GM19240 (cell line): ENCODE measurements at regions not wholly inside any gene's neighbourhood (a gene's known extent, or its start where the extent isn't known, plus 50 kb on each side); places are given as distances from the start of the nearest gene placed in this dataset.

Source experiments
- DNase-seq: peaks from one replicate; pipeline ENCODE4 v3.0.0; 2011; ENCODE audit warnings: low spot score; ENCODE audit not compliant: insufficient read length

DNA sequence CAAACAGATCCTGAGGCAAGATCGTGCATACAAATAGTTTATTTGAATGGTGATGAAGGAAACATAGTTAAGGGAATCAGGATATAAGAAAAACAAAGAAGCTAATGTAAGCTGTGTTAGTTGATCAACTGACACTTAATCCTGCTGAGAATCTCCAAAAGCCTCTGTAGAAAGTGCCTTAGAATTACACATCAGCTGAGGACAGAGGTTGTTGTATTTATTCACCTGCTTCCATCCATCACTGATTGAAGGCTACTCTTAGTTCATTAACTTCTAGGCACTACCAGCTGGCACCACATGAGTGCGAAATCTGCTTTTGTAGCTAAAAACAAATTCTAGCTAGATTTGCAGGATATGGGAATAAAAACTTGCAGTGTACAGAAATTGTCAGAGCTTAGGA is 1082.0 kb upstream of the CNTN5 start:
- no peak for DNase-seq

DNA sequence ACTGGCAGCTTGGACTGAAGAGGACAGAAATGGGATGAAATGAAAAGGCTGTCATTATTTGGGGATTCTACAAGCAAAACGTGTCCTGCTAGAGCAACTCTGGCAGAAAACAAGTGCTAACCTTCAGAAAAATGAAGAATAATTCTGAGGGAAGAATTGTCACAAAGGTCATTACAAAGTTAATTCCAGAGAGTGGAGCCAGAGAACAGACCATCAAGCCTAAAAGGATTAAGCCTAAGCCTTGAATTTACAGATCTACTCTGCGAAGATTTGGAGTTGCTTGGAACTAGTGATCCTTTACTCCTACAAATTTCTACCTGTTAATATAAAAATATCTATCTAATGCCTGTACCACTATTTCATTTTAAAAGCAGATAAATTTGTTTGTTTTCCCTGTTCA is 1077.3 kb upstream of the CNTN5 start:
- no peak for DNase-seq

DNA sequence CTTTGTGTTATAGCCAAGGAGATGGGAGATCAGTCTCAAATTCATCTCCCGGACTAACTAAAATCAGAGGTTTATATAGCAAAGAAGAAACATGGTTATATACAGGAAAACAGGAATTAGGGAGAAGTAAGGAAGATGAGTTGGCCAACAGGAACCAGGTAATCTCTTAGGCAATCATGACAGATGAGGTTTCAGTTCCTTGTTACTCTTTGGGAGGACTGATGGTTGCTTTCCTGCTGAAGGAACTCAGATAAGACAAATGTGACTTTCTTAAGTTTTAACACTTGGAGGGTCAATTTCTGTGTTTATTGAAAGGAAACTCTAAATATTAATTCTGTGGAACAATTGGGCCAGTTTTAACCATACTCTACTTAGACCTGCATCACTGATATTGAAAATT is 1072.0 kb upstream of the CNTN5 start:
- DNase-seq: no peak

DNA sequence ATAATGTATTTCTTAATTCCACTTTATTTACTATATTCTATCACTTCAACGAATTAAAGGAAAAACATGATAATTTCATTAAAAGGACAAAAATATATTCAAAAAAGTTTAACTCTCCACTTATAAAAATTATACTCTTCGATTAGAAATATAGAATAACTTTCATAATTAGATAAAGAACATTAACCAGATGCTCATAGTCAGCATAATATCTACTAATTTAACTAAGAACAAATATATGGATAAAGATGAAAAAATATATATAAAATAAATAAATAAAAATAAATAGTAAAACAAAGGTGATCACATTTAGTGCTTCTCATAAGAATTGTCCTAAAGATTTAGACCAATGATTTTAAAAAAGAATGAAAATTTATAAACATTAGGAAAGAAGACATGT is 1065.2 kb upstream of the CNTN5 start:
- DNase-seq: no peak

DNA sequence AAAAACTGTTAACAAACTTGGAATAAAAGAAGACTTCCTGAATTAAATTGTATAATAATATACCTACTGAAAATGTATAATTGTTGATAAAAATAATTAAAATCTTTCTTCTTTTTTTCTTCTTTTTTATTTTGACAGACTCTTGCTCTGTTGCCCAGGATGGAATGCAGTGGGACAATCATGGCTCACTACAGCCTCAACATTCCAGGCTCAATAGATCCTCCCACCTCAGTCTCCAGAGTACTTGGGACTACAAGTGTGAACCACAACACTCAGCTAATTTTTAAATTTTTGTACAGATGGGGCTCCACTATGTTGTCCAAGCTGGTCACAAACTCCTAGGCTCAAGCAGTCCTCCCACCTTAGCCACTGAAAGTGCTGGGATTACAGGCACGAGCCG is 1063.8 kb upstream of the CNTN5 start:
- DNase-seq: no peak

GRCh38 chr11:97961431-97961830 is 1059.3 kb upstream of the CNTN5 start:
- DNase-seq: no peak

- DNase-seq: no peak
Measured at GRCh38 chr11:97962758-97963157, 1058.0 kb upstream of the CNTN5 start.

DNA sequence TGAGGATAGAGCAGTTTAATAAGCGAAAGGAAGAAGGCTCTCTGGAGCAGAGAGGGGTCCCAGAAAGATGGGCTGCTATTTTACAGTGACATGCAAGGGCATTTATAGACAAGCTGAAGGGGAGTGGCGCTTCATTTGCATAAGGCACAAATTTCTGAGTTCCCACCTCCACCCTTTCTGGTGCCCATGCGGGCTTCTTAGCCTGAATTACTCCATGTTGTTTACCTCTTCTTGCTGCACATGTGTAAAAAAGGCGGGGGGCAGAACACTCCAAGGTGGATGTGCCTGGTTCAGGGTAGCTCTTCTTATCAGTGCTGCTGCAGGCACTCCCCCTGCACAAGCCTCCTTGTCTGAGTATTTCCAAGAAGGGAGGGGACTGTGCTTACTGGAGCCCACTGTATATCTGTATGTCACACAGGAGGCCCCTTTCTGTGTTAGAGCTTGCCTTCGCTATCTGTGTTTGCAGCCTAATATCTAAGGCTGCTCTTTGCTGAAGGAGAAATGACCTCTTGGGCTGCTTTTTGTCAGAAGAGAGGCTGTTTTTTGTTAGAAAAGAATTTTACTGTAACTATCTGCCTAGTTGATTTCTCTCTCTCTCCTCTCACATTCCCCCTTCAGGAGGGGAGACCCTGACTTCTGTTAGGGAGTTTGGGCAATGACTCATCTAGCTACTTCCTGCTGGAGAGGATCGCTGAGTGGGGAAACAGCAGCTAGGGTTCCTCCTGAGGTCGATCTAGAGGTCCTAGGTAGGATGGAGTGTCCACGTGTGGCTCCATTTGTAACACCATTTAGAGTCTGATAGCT is 1057.0 kb upstream of the CNTN5 start:
- no peak for DNase-seq

GRCh38 chr11:97964332-97965004 is 1056.3 kb upstream of the CNTN5 start:
- DNase-seq: no peak

DNA sequence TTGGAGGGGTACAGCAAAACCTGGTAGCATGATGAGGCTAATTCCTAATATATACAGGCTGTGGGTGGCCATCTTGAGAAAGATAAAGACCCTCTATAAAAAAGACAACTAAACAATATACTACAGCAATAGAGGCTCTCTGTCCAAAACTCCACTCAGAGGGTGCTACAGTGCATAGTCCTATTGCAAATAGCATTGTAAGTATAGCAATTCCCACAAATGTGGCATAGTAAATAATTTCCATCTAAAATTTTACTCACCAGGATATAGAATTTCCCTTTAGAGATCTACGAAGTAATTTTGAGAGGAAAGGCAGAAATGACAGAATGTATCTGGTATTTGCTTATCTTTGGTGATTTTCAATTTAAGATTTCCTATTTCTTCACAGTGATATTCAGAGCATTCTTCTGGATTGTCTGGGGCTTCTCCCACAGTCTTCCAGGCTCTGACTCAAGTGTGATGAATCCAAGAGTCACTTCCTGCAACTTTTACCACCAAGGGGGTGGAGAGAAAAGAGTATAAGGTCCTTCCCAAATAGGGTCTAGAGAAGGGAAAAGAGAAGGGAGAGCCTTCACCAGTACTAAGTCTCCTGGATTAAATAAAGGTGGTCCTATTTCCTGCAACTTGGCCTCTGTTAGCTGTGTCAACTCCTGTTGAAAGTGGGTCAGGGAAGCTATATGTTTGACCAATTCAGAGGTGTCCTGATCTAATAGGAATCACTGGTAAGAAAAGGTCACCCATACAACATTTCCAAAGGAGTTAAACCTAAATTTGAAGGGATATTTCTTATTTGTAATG is 1054.7 kb upstream of the CNTN5 start:
- DNase-seq: no peak

- DNase-seq: no peak
Measured at GRCh38 chr11:97966901-97967300, 1053.8 kb upstream of the CNTN5 start.

- no peak for DNase-seq
Measured at GRCh38 chr11:97968071-97968470, 1052.7 kb upstream of the CNTN5 start.

DNA sequence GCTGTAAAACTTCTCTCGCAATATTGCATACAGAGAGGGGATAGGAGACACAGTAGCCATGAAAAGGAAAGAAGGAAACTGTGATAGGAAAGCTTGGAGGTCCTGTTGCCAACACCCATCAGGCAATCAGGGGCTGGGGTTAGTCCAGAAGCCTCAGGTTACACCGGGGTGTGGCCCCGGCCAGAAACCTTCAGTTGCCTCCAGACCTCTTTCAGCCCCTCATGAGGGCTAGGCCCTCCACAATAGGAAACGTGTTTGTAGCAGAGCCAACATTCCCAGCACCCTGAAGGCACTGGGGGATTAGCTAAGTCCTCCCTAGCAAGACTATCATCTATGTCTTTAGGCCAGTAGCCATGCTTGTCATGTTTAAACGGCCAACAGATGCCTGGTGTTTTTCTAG is 1048.0 kb upstream of the CNTN5 start:
- DNase-seq: no peak

GRCh38 chr11:97973352-97973857 is 1047.3 kb upstream of the CNTN5 start:
- DNase-seq: no peak

GRCh38 chr11:97974798-97975498 is 1045.8 kb upstream of the CNTN5 start:
- no peak for DNase-seq

- DNase-seq: no peak
Measured at GRCh38 chr11:97977726-97978125, 1043.0 kb upstream of the CNTN5 start.

DNA sequence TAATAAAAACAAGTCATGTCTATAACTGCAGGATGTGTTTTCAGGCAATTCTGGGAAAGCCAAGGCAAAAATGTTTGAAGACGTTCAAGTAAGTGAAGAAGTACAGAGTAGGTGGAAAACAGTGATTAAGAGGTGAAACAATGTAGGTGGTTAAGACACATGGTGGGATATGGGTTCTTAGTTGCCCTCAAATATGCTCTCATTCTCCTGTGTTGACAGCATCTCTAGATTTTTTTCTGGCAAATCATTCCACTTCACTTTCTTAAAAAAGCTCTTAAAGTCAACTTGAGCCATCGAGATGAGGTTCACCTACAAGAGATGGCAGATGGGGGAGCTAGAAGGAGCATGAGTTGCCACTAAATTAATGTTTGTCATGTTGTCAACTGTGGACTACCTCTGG is 1041.0 kb upstream of the CNTN5 start:
- no peak for DNase-seq

- DNase-seq: no peak
Measured at GRCh38 chr11:97982512-97982911, 1038.2 kb upstream of the CNTN5 start.

GRCh38 chr11:97989121-97989520 is 1031.6 kb upstream of the CNTN5 start:
- DNase-seq: no peak

DNA sequence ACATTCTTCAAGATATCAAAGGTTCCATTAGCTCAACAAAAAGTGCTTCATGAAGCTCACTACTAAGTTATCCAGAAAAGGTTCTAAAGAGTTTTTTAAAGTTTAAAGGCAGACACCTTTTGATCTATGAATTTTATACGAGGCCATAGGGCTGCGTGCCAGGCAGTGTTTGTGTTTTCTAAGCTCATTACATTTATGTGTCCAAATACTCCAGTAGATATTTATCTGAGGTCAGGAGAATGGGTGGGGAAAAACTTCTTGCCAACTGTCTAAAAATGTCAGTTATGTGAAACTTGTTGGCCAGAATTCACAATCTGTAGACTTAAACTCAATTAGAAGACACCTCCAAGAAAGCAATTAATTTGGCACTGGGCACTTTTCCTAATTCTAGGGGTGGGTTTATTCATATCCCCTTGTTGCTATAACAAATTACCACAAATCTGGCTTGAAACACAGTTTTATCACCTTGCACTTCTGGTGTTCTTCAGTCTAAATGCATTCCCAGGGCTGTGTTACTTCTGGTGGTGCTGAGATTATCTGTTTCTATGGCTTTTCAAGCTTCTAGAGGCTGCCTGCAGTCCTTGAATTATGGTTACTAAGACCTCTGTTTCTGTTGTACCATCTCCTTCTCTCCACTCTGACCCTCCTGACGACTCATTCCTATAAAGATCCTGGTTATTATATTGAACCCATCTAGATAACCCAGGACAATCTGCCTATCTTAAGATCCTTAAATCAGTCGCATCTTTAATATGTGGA is 1030.4 kb upstream of the CNTN5 start:
- no peak for DNase-seq

- DNase-seq: no peak
Measured at GRCh38 chr11:97993562-97993961, 1027.2 kb upstream of the CNTN5 start.
